ENCODE measurements at regions not wholly inside any gene's neighbourhood (a gene's known extent, or its start where the extent isn't known, plus 50 kb on each side); places are given as distances from the start of the nearest gene placed in this dataset.

GRCh38 chrX:19172741-19173140, 50.5 kb upstream of the ADGRG2 start:
- no peak overlapping the region for H3K27ac ChIP-seq
- peaks cover 0 to 7% (median 5%) of the 10 kb centered on the region in 11 experiments; a peak in 7 of 22 replicates for H3K9me3 ChIP-seq (replicated peaks in 1 of 11)
- no peak overlapping the region for H3K4me3 ChIP-seq
- H4K20me1 ChIP-seq = no peaks in the 10 kb centered on the region
- peaks cover 5 to 55% (median 42%) of the 10 kb centered on the region in 11 experiments; a peak in 18 of 22 replicates for H3K27me3 ChIP-seq
- peaks cover 5 to 38% (median 13%) of the 10 kb centered on the region in 10 experiments; a peak in 17 of 20 replicates for H3K4me1 ChIP-seq
- TF ChIP-seq Cebpa-rat (IDR thresholded peaks at IDR 0.05) = no peak
- no peak overlapping the region for H3K4me2 ChIP-seq
- no peak overlapping the region for H3K9ac ChIP-seq
- no peaks in the 10 kb centered on the region for H3K36me3 ChIP-seq

GRCh38 chrX:19174401-19175025, 52.2 kb upstream of the ADGRG2 start:
- peaks cover 5 to 28% (median 13%) of the 10 kb centered on the region in 10 experiments; a peak in 17 of 20 replicates for H3K4me1 ChIP-seq
- peak overlapping the region in 2 of 11 experiments; percentile 20 to 37; a peak in 4 of 22 replicates for H3K27ac ChIP-seq

GRCh38 chrX:19176901-19177630, 54.8 kb upstream of the ADGRG2 start:
- Histone ChIP-seq H3K9ac (no peak overlapping the region), H3K36me3 (no peaks in the 10 kb centered on the region), H3K27me3 (peaks cover 0 to 44% (median 24%) of the 10 kb centered on the region in 11 experiments; a peak in 16 of 22 replicates), H3K27ac (no peak overlapping the region), H3K4me3 (no peak overlapping the region), H3K4me2 (no peak overlapping the region), H3K4me1 (peaks cover 5 to 20% (median 13%) of the 10 kb centered on the region in 10 experiments; a peak in 17 of 20 replicates), H4K20me1 (no peaks in the 10 kb centered on the region), H3K9me3 (replicated peaks in 1 of 11) (no peaks in the 10 kb centered on the region; a peak in 1 of 22 replicates)
- no peak for TF ChIP-seq Cebpa-rat (IDR thresholded peaks at IDR 0.05)

More at GRCh38 chrX:19174401-19175025, 52.2 kb upstream of the ADGRG2 start:
- TF ChIP-seq Cebpa-rat (IDR thresholded peaks at IDR 0.05) = no peak
- Histone ChIP-seq H3K36me3 (no peaks in the 10 kb centered on the region), H3K4me2 (peak overlapping the region; percentile 29 to 71 (median 54); a peak in 19 of 22 replicates), H3K4me3 (no peak overlapping the region), H3K27me3 (peaks cover 5 to 46% (median 36%) of the 10 kb centered on the region in 11 experiments; a peak in 17 of 22 replicates), H3K9me3 (replicated peaks in 1 of 11) (no peaks in the 10 kb centered on the region; a peak in 1 of 22 replicates), H4K20me1 (no peaks in the 10 kb centered on the region), H3K9ac (no peak overlapping the region)

- H3K27ac ChIP-seq = no peak overlapping the region
- no peak overlapping the region for H3K4me2 ChIP-seq
- no peak overlapping the region for H3K9ac ChIP-seq
- no peaks in the 10 kb centered on the region for H3K36me3 ChIP-seq
- H3K4me1 ChIP-seq = peaks cover 5 to 20% (median 13%) of the 10 kb centered on the region in 10 experiments; a peak in 17 of 20 replicates
- TF ChIP-seq Cebpa-rat (IDR thresholded peaks at IDR 0.05) = no peak
- H4K20me1 ChIP-seq = no peaks in the 10 kb centered on the region
- peaks cover 0 to 45% (median 23%) of the 10 kb centered on the region in 11 experiments; a peak in 16 of 22 replicates for H3K27me3 ChIP-seq
- no peaks in the 10 kb centered on the region; a peak in 1 of 22 replicates for H3K9me3 ChIP-seq (replicated peaks in 1 of 11)
- H3K4me3 ChIP-seq = no peak overlapping the region
Observed at GRCh38 chrX:19177721-19178120, 55.5 kb upstream of the ADGRG2 start.

GRCh38 chrX:19178402-19178801, 56.1 kb upstream of the ADGRG2 start:
- Histone ChIP-seq H3K4me2 (no peak overlapping the region), H3K4me3 (no peak overlapping the region), H4K20me1 (no peaks in the 10 kb centered on the region), H3K9me3 (replicated peaks in 1 of 11) (no peaks in the 10 kb centered on the region; a peak in 1 of 22 replicates), H3K36me3 (no peaks in the 10 kb centered on the region), H3K27me3 (peaks cover 0 to 50% (median 23%) of the 10 kb centered on the region in 11 experiments; a peak in 15 of 22 replicates), H3K9ac (no peak overlapping the region), H3K27ac (no peak overlapping the region), H3K4me1 (peaks cover 5 to 20% (median 13%) of the 10 kb centered on the region in 10 experiments; a peak in 17 of 20 replicates)
- TF ChIP-seq Cebpa-rat (IDR thresholded peaks at IDR 0.05) = no peak

GRCh38 chrX:19179389-19179788, 57.1 kb upstream of the ADGRG2 start:
- Histone ChIP-seq H3K4me3 (no peak overlapping the region), H3K9ac (no peak overlapping the region), H4K20me1 (no peaks in the 10 kb centered on the region), H3K27ac (no peak overlapping the region), H3K36me3 (no peaks in the 10 kb centered on the region), H3K9me3 (replicated peaks in 1 of 11) (no peaks in the 10 kb centered on the region; a peak in 1 of 22 replicates), H3K4me2 (no peak overlapping the region), H3K4me1 (peaks cover 3 to 15% (median 10%) of the 10 kb centered on the region in 10 experiments; a peak in 17 of 20 replicates), H3K27me3 (peaks cover 0 to 52% (median 19%) of the 10 kb centered on the region in 11 experiments; a peak in 16 of 22 replicates)
- TF ChIP-seq Cebpa-rat (IDR thresholded peaks at IDR 0.05) = no peak

- H3K9ac ChIP-seq = no peak overlapping the region
- H3K27ac ChIP-seq = no peak overlapping the region
- no peak for TF ChIP-seq Cebpa-rat (IDR thresholded peaks at IDR 0.05)
- H3K4me2 ChIP-seq = no peak overlapping the region
- H3K36me3 ChIP-seq = no peaks in the 10 kb centered on the region
- no peaks in the 10 kb centered on the region for H3K4me1 ChIP-seq
- H3K4me3 ChIP-seq = no peak overlapping the region
- no peaks in the 10 kb centered on the region; a peak in 1 of 22 replicates for H3K9me3 ChIP-seq (replicated peaks in 1 of 11)
- peaks cover 0 to 46% (median 10%) of the 10 kb centered on the region in 11 experiments; a peak in 13 of 22 replicates for H3K27me3 ChIP-seq
- H4K20me1 ChIP-seq = no peaks in the 10 kb centered on the region
Observed at GRCh38 chrX:19181345-19181744, 59.1 kb upstream of the ADGRG2 start.

GRCh38 chrX:19182785-19183184, 60.5 kb upstream of the ADGRG2 start:
- Histone ChIP-seq H3K27ac (no peak overlapping the region), H4K20me1 (no peaks in the 10 kb centered on the region), H3K9me3 (replicated peaks in 1 of 11) (no peaks in the 10 kb centered on the region), H3K36me3 (no peaks in the 10 kb centered on the region), H3K4me1 (no peaks in the 10 kb centered on the region), H3K27me3 (peaks cover 0 to 41% (median 16%) of the 10 kb centered on the region in 11 experiments; a peak in 15 of 22 replicates), H3K4me2 (no peak overlapping the region), H3K9ac (no peak overlapping the region), H3K4me3 (no peak overlapping the region)
- TF ChIP-seq Cebpa-rat (IDR thresholded peaks at IDR 0.05) = no peak

Measured in BLaER1 treated with 17β-estradiol and CSF1 and Interleukin-3, amounts not matched to agents 10 nM and 100 nM (cell line).